ENCODE measurements at regions not wholly inside any gene's neighbourhood (a gene's known extent, or its start where the extent isn't known, plus 50 kb on each side); places are given as distances from the start of the nearest gene placed in this dataset.

DNA sequence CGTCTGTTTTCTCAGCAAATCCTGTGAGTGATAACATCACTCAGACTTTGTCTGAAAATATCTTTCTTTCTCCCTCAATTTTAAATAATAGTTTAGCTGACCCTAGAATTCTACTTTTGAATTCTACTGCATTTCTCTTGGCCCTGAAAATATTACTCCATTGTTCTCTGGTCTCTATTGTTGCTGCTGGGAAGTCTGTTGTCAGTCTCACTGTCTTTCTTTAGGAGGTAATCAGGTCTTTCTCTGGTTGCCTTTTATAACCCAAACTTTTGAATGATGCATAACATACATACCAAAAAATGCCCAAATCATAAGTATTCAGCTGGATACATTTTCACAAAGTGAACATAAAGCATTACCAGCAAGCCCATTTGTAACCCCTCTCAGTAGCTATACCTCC, 100.0 kb downstream of the MATN1 start:
- TF ChIP-seq SP1 (IDR thresholded peaks at IDR 0.05) (no peak), ELF4 (IDR thresholded peaks at IDR 0.05) (no peak), TARDBP (IDR thresholded peaks at IDR 0.05) (no peak), BHLHE40 (IDR thresholded peaks at IDR 0.05; ENCODE audit: borderline replicate concordance) (no peak), FOXK2 (IDR thresholded peaks at IDR 0.05) (no peak), NFRKB (IDR thresholded peaks at IDR 0.05) (no peak), SUZ12 (IDR thresholded peaks at IDR 0.05) (no peak)
